Activated T-helper 1 cell treated with anti-CD3 and anti-CD28 coated beads, Interleukin-12 subunit alpha, Interleukin-12 subunit beta, Interleukin-2, Interleukin-4 antibody, amounts not matched to agents 30 ng/mL and 10 ng/mL and 1 ng/mL, durations not matched to agents 14 hours and 24 hours and 36 hours (primary cell): ENCODE measurements at regions not wholly inside any gene's neighbourhood (a gene's known extent, or its start where the extent isn't known, plus 50 kb on each side); places are given as distances from the start of the nearest gene placed in this dataset.
"Not testable (repeated sequence)": the region's sequence is repeated elsewhere in the genome, so short reads cannot be mapped to it uniquely, and the experiment has no call there.

Source experiments
- DNase-seq: peaks from one replicate; pipeline ENCODE4 v3.0.0; 2021; ENCODE audit warnings: low spot score
- H3K27ac Mint-ChIP-seq: one replicate; pipeline ENCODE4 v1.8.0; 2021; ENCODE audit warnings: mild to moderate bottlenecking, mixed read lengths
- H3K27me3 Mint-ChIP-seq: one replicate; pipeline ENCODE4 v1.8.0; 2022; ENCODE audit warnings: mild to moderate bottlenecking, moderate library complexity, mixed read lengths; ENCODE audit not compliant: insufficient read depth
- H3K36me3 Mint-ChIP-seq: one replicate; pipeline ENCODE4 v1.8.0; 2021; ENCODE audit warnings: low read depth, mixed read lengths
- H3K4me1 Mint-ChIP-seq: one replicate; pipeline ENCODE4 v1.8.0; 2021; ENCODE audit warnings: low read depth, mixed read lengths
- H3K4me3 Mint-ChIP-seq: one replicate; pipeline ENCODE4 v1.8.0; 2021; ENCODE audit warnings: mild to moderate bottlenecking, moderate library complexity, mixed read lengths
- H3K9me3 Mint-ChIP-seq: one replicate; pipeline ENCODE4 v1.8.0; 2021; ENCODE audit warnings: mixed read lengths
- intact Hi-C: fragments of 100-400 bp; cut with micrococcal nuclease; formaldehyde crosslinking; loops from one replicate; pipeline ENCODE4 v1.15.1; 2024

- H3K36me3 Mint-ChIP-seq, H3K9me3 Mint-ChIP-seq, H3K4me1 Mint-ChIP-seq, H3K4me3 Mint-ChIP-seq, intact Hi-C loops, H3K27me3 Mint-ChIP-seq, DNase-seq, H3K27ac Mint-ChIP-seq: not testable (repeated sequence)
Measured at GRCh38 chr18:71031296-71032191, 742.7 kb downstream of the SOCS6 start.

- H3K27ac Mint-ChIP-seq, intact Hi-C loops, H3K9me3 Mint-ChIP-seq, H3K27me3 Mint-ChIP-seq, DNase-seq, H3K4me1 Mint-ChIP-seq, H3K36me3 Mint-ChIP-seq, H3K4me3 Mint-ChIP-seq: not testable (repeated sequence)
Measured at GRCh38 chr18:71030085-71030484, 741.2 kb downstream of the SOCS6 start.

GRCh38 chr18:71028285-71028762, 739.5 kb downstream of the SOCS6 start:
- Mint-ChIP-seq H3K27ac (no peak overlapping the region), H3K36me3 (no peaks in the 10 kb centered on the region), H3K4me1 (no peaks in the 10 kb centered on the region), H3K9me3 (peaks cover 9% of the 10 kb centered on the region), H3K4me3 (no peak overlapping the region), H3K27me3 (no peaks in the 10 kb centered on the region)
- no peak for DNase-seq
- intact Hi-C loops: no loop called here

- Mint-ChIP-seq H3K27me3 (no peaks in the 10 kb centered on the region), H3K27ac (no peak overlapping the region), H3K9me3 (peaks cover 6% of the 10 kb centered on the region), H3K36me3 (no peaks in the 10 kb centered on the region), H3K4me3 (no peak overlapping the region), H3K4me1 (no peaks in the 10 kb centered on the region)
- intact Hi-C loops: no loop called here
- no peak for DNase-seq
Measured at GRCh38 chr18:71027531-71027930, 738.7 kb downstream of the SOCS6 start.

GRCh38 chr18:71025505-71026225, 736.8 kb downstream of the SOCS6 start:
- intact Hi-C loops: no loop called here
- no peaks in the 10 kb centered on the region for H3K36me3 Mint-ChIP-seq
- DNase-seq: no peak
- no peak overlapping the region for H3K27ac Mint-ChIP-seq
- H3K4me3 Mint-ChIP-seq: no peak overlapping the region
- H3K9me3 Mint-ChIP-seq: peaks cover 5% of the 10 kb centered on the region
- H3K27me3 Mint-ChIP-seq: no peaks in the 10 kb centered on the region
- H3K4me1 Mint-ChIP-seq: no peaks in the 10 kb centered on the region

- DNase-seq: no peak
- no peaks in the 10 kb centered on the region for H3K27me3 Mint-ChIP-seq
- peaks cover 8% of the 10 kb centered on the region for H3K9me3 Mint-ChIP-seq
- H3K4me3 Mint-ChIP-seq: no peak overlapping the region
- intact Hi-C loops: no loop called here
- H3K36me3 Mint-ChIP-seq: no peaks in the 10 kb centered on the region
- no peak overlapping the region for H3K27ac Mint-ChIP-seq
- no peaks in the 10 kb centered on the region for H3K4me1 Mint-ChIP-seq
Measured at GRCh38 chr18:71022389-71022788, 733.5 kb downstream of the SOCS6 start.

GRCh38 chr18:71021030-71021362, 732.2 kb downstream of the SOCS6 start:
- H3K4me3 Mint-ChIP-seq: no peak overlapping the region
- H3K36me3 Mint-ChIP-seq: no peaks in the 10 kb centered on the region
- H3K27ac Mint-ChIP-seq: no peak overlapping the region
- peaks cover 8% of the 10 kb centered on the region for H3K9me3 Mint-ChIP-seq
- no peaks in the 10 kb centered on the region for H3K27me3 Mint-ChIP-seq
- DNase-seq: no peak
- H3K4me1 Mint-ChIP-seq: no peaks in the 10 kb centered on the region
- intact Hi-C loops: no loop called here

- Mint-ChIP-seq H3K36me3 (no peaks in the 10 kb centered on the region), H3K4me1 (no peaks in the 10 kb centered on the region), H3K27me3 (no peaks in the 10 kb centered on the region), H3K27ac (no peak overlapping the region), H3K4me3 (no peak overlapping the region), H3K9me3 (peaks cover 8% of the 10 kb centered on the region)
- intact Hi-C loops: no loop called here
- no peak for DNase-seq
Measured at GRCh38 chr18:71020342-71021029, 731.6 kb downstream of the SOCS6 start.

GRCh38 chr18:71018816-71019215, 730.0 kb downstream of the SOCS6 start:
- DNase-seq: no peak
- intact Hi-C loops: no loop called here
- Mint-ChIP-seq H3K36me3 (no peaks in the 10 kb centered on the region), H3K9me3 (peaks cover 8% of the 10 kb centered on the region), H3K27me3 (no peaks in the 10 kb centered on the region), H3K4me1 (no peaks in the 10 kb centered on the region), H3K27ac (no peak overlapping the region), H3K4me3 (no peak overlapping the region)

GRCh38 chr18:71012789-71013188, 723.9 kb downstream of the SOCS6 start:
- Mint-ChIP-seq H3K27me3 (no peaks in the 10 kb centered on the region), H3K4me3 (no peak overlapping the region), H3K9me3 (no peaks in the 10 kb centered on the region), H3K4me1 (no peaks in the 10 kb centered on the region), H3K36me3 (no peaks in the 10 kb centered on the region), H3K27ac (no peak overlapping the region)
- no peak for DNase-seq
- intact Hi-C loops: no loop called here

- Mint-ChIP-seq H3K36me3 (no peaks in the 10 kb centered on the region), H3K27ac (no peak overlapping the region), H3K4me1 (no peaks in the 10 kb centered on the region), H3K4me3 (no peak overlapping the region), H3K9me3 (no peaks in the 10 kb centered on the region), H3K27me3 (no peaks in the 10 kb centered on the region)
- intact Hi-C loops: no loop called here
- no peak for DNase-seq
Measured at GRCh38 chr18:71011389-71011788, 722.5 kb downstream of the SOCS6 start.

- Mint-ChIP-seq H3K4me1 (no peaks in the 10 kb centered on the region), H3K4me3 (no peak overlapping the region), H3K36me3 (no peaks in the 10 kb centered on the region), H3K27ac (no peak overlapping the region), H3K9me3 (no peaks in the 10 kb centered on the region), H3K27me3 (no peaks in the 10 kb centered on the region)
- intact Hi-C loops: no loop called here
- no peak for DNase-seq
Measured at GRCh38 chr18:71008257-71008656, 719.4 kb downstream of the SOCS6 start.

- Mint-ChIP-seq H3K27ac (no peak overlapping the region), H3K4me1 (no peaks in the 10 kb centered on the region), H3K36me3 (no peaks in the 10 kb centered on the region), H3K27me3 (no peaks in the 10 kb centered on the region), H3K9me3 (no peaks in the 10 kb centered on the region), H3K4me3 (no peak overlapping the region)
- intact Hi-C loops: no loop called here
- DNase-seq: no peak
Measured at GRCh38 chr18:71001597-71001996, 712.8 kb downstream of the SOCS6 start.
